ENCODE measurements at regions not wholly inside any gene's neighbourhood (a gene's known extent, or its start where the extent isn't known, plus 50 kb on each side); places are given as distances from the start of the nearest gene placed in this dataset.

- DNase-seq, result no peak
Observed at GRCh38 chr11:82676483-82677094, 57.1 kb downstream of the FAM181B start.

DNA sequence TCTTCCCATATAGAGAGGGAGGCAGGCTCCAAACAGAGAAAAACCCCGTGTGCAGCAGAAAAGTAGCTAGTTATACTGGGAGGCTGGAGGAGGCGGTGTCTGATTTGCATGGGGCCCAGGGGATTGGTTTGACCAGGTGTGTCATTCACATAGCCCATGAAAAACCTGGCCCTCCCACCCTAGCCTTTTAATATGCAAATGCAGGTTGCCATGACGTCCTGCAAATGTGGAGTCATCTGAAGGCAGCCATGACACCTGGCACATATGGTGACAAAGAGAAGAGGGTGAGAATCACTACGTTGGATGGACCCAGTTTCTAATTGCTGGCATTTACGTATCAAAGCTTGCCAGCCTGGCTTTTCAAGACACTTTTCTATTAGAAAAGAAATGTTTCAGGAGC lies 57.8 kb downstream of the FAM181B start:
- DNase-seq, result no peak

GRCh38 chr11:82673631-82674030 lies 60.0 kb downstream of the FAM181B start:
- no peak for DNase-seq

GRCh38 chr11:82671451-82671850 lies 62.2 kb downstream of the FAM181B start:
- peak; percentile 8 for DNase-seq

GRCh38 chr11:82663535-82663934 lies 70.1 kb downstream of the FAM181B start:
- no peak for DNase-seq

GRCh38 chr11:82653752-82654151 lies 79.9 kb downstream of the FAM181B start:
- no peak for DNase-seq

DNA sequence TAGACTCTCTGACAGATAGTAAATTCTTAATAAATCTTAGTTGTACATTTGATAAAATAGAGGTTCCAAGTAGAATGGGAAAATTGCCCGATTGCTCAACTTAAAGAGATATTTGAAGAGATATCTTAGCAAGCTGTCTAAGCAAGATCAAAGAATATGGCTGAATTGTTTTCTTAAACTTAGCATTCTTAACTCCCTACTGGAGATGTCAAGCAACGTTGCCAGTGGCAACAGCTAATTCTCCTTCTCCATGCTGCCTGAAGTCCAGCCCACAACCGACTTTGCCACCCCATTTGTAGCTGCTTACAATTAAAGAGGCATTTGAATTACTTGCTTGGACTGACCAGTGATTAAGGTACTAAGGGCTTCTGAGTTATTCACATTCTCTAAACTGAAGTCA lies 94.4 kb downstream of the FAM181B start:
- no peak for DNase-seq

DNA sequence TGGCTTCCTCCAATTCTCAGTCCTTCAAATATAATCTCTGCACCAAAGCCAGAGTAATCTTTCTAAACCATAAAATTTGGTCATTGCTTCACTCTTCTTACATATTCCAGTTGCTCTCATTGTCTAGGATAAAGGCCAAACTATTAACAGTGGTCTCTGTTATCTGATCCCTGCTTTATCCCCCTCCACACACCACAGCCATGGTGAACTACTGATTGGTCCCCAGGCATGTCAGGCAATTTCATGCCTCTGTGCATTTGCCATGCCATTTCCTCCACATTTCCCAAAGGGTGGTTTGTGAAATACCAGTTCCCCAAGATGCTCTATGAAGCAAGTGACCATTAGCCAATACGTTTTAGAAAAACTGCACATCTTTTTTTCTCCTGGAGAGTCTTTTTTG lies 97.0 kb downstream of the FAM181B start:
- DNase-seq, result no peak

DNA sequence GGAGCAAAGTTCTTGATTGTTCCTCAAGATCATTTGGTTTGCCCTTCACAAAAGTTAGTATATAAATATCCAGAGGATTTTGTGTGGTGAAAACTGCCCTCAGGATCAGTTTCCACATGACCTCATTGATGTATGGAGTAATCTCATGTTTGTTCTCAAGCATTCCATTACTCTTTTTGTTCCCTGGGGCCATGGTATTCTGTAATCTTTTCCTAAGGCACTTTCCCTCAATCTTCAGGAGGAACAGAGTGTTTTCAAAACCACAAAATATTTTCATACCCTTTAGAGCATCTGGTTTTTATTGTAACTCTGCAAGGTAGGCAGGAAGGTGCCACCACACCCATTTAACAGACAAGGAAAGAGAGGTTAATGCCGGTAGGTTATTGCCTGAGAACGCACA lies 99.6 kb downstream of the FAM181B start:
- DNase-seq, result no peak

DNA sequence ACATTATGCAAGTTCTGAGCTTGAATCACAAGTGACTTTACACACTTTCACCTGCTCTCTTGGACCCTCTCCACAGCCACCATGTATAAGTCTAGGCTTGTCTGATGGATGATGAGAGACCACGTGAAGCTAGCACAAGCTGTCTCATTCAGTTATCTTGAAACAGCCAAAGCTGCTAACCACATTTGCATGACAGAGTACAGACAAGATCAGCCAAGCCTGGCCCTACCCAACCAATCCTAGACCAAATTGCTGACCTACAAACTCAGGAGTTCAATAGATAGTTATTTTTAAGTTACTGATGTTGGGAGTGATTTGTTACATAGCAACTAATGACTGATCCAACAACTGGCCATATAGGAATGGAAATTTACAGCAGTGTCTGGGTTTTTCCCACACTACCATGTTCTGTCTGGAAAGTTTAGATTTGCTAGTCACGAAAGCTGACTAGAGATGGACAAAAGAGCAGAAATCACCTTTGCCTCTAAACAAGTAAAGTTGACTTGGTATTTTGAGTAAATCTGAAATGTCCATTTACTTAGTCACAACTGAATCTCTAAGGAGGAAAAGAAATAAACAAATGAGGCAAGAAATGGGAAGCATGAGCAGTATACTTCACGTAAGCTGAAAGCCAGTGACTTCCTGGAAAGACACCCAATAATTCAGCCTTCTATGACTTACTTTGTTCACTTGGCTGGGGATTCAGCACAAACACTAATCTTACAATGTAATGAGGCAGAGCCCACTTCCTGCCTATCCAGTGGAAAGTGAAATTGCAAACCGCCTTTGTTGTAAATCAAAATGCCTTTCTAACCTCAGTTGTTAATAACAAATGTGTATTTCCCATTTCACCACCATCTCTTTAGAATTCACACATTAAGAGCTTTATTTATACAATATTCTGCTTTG lies 101.7 kb downstream of the FAM181B start:
- DNase-seq, result peak; percentile 21

DNA sequence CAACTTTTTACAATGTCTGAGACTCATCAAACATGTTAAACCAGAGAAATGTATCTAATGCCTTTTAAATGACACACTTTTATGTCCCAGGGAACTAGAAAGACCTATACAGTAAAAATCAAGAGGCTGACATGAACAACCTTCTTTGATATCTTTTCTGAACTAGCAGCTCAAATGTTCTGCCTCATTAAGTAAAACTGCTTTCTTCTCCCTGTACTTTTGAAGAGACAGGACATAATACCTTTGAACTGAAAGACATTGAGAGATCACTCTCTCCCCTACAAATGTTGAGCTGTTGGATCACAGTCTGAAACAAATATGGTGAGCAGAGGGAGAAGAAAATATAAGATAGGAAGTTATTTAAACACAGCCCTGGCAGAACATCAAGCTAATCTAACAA lies 123.0 kb downstream of the FAM181B start:
- no peak for DNase-seq

- DNase-seq, result no peak
Observed at GRCh38 chr11:82606738-82607137, 126.9 kb downstream of the FAM181B start.

- no peak for DNase-seq
Observed at GRCh38 chr11:82601711-82602110, 132.0 kb downstream of the FAM181B start.

GRCh38 chr11:82599836-82600235 lies 133.8 kb downstream of the FAM181B start:
- DNase-seq, result no peak

DNA sequence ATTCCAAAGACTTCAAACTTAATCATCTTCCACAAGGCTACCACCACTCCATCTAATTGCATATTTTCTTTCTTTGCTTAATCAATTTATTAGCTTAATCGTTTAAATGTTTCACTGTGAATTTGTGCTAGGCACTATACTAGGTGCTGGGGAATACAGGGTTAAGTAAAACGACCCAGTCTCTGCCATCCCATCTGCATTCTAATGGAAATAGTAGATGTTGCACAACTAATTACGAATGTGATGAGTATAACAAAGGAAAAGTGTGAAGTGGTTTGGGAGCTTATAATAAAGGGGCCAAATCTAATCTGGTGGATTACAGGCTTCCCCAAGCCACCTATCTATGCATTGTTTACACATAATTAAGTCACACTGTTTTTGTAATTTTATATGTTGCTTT lies 147.1 kb downstream of the FAM181B start:
- DNase-seq, result no peak

GRCh38 chr11:82577246-82577645 lies 156.4 kb downstream of the FAM181B start:
- DNase-seq, result no peak

GRCh38 chr11:82560836-82561235 lies 172.8 kb downstream of the FAM181B start:
- DNase-seq, result no peak

DNA sequence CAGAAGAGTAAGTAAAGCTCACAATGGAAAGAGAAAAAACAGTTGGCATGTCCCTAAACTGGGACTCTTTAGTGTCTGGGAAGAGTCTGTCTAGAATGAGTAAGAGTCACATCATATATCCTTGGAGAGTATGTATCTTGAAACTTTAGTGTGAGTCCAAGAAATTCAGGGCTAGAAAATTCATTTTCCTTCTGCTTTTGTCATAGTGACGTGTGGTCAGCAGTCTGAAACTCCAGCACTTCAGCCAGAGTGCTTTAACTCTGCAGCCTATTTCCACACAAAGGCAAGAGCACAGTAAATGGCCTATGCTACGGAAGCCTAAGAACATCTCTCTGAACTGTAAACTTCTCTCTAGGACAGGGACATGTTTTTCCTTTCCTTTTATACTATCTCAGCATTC lies 174.1 kb downstream of the FAM181B start:
- DNase-seq, result no peak

DNA sequence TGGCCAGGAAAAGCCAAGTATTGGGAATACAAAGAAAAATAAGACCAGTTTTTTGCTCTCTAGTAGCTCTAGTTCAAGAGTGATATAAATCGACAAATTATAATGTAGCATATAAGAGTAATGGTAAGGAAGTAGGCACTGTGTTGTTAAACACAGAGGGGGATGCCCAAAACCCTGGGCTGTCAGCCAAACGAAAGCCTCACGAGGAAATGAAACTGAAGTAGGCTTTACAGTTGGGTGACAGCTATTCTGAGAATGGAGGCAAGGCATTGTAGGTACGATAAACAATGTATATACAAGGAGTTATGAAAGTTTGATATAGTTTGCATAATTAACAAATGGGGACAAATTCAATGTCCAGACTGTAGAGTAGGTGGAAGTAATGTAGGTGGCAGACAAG lies 176.4 kb downstream of the FAM181B start:
- DNase-seq, result no peak

GRCh38 chr11:82556210-82556609 lies 177.5 kb downstream of the FAM181B start:
- no peak for DNase-seq

DNA sequence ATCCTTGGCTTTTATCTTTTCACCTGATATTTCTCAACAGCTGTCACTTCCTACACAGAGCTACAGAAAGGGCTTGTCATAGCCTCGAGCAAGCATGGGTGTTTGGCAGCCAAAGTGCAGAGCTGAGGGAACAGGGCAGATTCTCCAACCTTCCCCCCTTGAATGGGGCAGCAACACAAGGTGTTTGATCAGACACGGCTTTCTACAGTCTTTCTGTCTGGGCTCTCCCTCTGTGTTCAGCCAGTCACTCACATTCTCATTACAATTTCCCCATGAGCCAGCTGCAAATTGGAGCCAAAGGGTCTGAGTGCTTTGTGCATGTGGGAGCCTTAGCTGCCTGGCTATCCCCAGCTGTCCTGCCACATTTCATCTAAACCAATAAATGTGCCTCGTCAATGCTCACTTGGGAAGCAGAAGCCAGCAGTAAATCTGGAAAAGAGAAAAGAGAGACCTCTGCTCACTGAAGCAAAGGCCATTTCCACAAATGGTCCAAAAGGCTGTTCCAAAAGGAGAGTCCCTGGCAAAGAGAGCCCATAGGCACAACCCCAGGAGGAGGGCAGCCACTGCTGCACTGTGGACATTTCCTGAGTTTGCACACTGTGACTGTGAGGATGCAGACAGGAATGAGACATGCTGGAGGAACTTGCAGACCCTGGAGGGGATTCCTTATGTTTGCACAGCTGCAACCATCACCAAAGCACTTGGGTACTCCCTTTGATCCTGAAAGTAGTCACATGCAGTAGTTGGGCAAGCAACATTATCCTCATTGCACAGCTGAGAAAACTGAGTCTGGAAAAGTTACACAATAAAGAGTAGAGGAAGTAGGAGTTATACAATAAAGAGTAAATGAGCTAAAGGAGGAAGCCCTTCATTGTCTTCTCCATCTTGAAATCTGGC lies 186.8 kb downstream of the FAM181B start:
- DNase-seq, result no peak

DNA sequence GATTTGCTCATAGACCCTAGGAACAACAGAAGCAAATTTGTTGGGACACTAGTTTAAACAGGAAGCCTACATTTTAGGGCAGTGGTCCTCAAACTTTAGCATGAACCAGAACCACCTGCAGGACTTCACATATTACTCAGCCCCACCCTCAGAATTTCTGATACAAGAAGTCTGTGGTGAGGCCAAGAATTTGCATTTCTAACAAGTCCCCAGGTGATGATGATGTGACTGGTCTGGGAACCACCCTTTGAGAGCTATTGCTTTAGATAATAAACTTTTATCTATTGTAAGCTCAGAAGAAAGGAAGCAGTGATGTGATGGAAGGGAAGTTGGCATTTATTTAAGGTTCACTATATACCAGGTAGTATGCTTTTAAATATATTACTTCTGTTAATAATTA lies 194.0 kb downstream of the FAM181B start:
- no peak for DNase-seq

DNA sequence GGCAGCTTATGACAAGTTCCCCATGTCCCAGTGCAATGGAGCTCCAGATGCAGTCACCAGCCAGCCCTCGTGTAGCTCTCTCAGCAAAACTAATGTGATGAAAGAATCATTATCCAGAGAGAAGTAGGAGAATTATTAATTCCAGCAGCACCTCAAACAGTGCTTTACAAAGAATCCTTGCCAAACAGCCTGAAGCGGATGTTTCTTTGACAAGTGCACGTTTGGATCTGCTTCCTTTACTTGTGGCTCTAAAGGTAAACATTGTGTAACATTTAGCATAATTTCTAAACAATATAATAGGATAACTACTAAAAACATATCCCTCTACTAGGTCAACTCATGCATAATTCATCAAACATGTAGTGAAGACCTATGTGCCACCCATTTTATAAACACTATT lies 197.0 kb downstream of the FAM181B start:
- no peak for DNase-seq
